ENCODE measurements at regions not wholly inside any gene's neighbourhood (a gene's known extent, or its start where the extent isn't known, plus 50 kb on each side); places are given as distances from the start of the nearest gene placed in this dataset.
"Not testable (repeated sequence)": the region's sequence is repeated elsewhere in the genome, so short reads cannot be mapped to it uniquely, and the experiment has no call there.

DNA sequence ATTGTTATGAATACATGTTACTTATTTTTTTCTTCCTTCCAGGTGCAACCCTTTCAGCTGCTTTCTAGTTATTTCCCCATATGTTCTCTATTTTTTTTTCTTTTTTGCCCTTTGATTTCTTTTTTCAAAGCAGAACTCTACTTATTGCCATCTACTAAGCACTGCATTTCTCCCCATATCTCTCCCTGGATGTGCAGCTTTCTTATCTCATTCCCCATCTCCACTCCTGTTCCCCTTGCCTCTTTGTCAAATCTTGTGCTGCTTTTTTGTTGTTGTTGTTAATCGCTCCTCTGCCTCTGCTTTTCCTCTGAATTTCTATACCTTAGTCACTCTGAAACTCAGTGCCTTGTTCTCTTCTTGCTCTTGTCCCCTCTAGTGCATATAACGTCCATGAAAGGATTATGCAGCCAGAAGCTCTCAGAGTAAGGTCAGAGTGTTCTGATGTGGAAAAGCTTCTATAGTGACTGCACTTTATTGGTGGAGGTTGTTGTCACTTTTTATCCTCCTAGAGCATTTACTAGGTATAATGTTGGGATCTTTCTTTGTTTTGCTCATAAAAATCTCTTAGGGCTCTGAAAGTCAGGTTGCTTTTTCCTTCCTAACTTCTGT, 51.1 kb upstream of the JADE1 start:
- H3K27me3 ChIP-seq (ENCODE audit: low read depth) = no peaks in the 10 kb centered on the region
- TF ChIP-seq, protein P1, sequence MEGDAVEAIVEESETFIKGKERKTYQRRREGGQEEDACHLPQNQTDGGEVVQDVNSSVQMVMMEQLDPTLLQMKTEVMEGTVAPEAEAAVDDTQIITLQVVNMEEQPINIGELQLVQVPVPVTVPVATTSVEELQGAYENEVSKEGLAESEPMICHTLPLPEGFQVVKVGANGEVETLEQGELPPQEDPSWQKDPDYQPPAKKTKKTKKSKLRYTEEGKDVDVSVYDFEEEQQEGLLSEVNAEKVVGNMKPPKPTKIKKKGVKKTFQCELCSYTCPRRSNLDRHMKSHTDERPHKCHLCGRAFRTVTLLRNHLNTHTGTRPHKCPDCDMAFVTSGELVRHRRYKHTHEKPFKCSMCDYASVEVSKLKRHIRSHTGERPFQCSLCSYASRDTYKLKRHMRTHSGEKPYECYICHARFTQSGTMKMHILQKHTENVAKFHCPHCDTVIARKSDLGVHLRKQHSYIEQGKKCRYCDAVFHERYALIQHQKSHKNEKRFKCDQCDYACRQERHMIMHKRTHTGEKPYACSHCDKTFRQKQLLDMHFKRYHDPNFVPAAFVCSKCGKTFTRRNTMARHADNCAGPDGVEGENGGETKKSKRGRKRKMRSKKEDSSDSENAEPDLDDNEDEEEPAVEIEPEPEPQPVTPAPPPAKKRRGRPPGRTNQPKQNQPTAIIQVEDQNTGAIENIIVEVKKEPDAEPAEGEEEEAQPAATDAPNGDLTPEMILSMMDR (IDR thresholded peaks at IDR 0.05; ENCODE audit: borderline replicate concordance) = no peak
- no peaks in the 10 kb centered on the region for H3K36me3 ChIP-seq
- intact Hi-C loops (cut with micrococcal nuclease) = no loop called here
- H3K4me1 ChIP-seq = peaks cover 15% of the 10 kb centered on the region
- H3K27ac ChIP-seq (replicated peaks) = peak overlapping the region; percentile 77
- no peaks in the 10 kb centered on the region for H3K9me3 ChIP-seq (replicated peaks)
- DNase-seq = no peak
- H3K4me3 ChIP-seq = no peak overlapping the region

DNA sequence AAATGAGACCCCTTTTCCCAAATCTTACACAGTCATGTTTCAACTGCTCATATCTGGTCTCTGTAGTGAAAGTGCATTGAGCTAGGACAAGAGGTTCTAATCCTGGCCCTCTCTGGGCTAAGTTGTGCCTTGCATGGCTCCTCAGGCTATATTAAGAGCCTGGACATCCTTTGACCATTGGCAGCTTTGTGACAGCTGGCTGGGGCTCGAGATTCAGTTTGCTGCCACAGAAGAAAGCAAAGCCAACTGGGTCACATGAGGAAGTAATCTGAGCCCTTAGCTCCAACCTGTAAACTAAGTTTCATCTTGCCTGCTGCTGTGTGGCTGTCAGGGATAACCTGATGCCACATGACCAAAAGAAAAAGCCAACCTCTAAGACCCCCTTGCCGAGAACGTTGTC, 51.8 kb upstream of the JADE1 start:
- intact Hi-C loops (cut with micrococcal nuclease) = no loop called here
- DNase-seq = peak; percentile 58
- Histone ChIP-seq H3K27ac (replicated peaks) (peak overlapping the region; percentile 77), H3K4me3 (no peak overlapping the region), H3K27me3 (ENCODE audit: low read depth) (no peaks in the 10 kb centered on the region), H3K9me3 (replicated peaks) (no peaks in the 10 kb centered on the region), H3K4me1 (peaks cover 15% of the 10 kb centered on the region), H3K36me3 (no peaks in the 10 kb centered on the region)
- TF ChIP-seq, protein P1 (IDR thresholded peaks at IDR 0.05; ENCODE audit: borderline replicate concordance) = peak; percentile 28

DNA sequence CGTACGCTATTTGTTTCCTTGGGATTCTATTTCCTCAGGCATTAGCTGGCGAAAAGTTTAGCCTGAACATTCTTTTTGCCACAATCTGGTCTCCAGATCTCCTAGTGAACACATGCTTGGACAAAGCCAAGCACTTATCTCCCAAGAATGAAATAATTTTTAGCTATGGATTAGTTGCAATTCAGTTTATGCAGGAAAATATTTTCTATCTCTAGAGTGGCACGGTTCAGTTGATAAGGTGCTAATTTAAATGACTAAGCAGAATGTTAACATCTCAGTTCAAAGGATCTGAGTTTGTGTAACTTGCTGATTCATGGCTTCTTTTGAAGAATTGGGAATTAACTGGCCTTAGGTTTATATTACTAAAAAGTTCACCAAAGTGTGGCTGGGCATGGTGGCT, 58.1 kb upstream of the JADE1 start:
- TF ChIP-seq, protein P1 (IDR thresholded peaks at IDR 0.05; ENCODE audit: borderline replicate concordance) = no peak
- intact Hi-C loops (cut with micrococcal nuclease) = no loop called here
- Histone ChIP-seq H3K4me3 (no peak overlapping the region), H3K27me3 (ENCODE audit: low read depth) (no peaks in the 10 kb centered on the region), H3K27ac (replicated peaks) (no peak overlapping the region), H3K9me3 (replicated peaks) (no peaks in the 10 kb centered on the region), H3K36me3 (no peaks in the 10 kb centered on the region), H3K4me1 (no peaks in the 10 kb centered on the region)
- DNase-seq = no peak

DNA sequence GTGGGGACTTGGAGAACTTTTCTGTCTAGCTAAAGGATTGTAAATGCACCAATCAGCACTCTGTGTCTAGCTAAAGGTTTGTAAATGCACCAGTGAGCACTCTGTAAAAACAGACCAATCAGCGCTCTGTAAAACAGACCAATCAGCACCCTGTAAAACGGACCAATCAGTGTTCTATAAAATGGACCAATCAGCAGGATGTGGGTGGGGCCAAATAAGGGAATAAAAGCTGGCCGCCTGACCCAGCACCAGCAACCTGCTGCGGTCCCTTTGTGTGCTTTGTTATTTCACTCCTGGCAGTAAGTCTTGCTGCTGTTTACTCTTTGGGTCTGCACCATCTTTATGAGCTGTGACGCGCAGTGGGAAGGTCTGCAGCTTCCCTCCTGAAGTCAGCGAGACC, 67.8 kb upstream of the JADE1 start:
- DNase-seq; H3K36me3 ChIP-seq; H3K4me3 ChIP-seq; H3K4me1 ChIP-seq; H3K9me3 ChIP-seq (replicated peaks); H3K27ac ChIP-seq (replicated peaks); H3K27me3 ChIP-seq (ENCODE audit: low read depth); intact Hi-C loops (cut with micrococcal nuclease): not testable (repeated sequence)

DNA sequence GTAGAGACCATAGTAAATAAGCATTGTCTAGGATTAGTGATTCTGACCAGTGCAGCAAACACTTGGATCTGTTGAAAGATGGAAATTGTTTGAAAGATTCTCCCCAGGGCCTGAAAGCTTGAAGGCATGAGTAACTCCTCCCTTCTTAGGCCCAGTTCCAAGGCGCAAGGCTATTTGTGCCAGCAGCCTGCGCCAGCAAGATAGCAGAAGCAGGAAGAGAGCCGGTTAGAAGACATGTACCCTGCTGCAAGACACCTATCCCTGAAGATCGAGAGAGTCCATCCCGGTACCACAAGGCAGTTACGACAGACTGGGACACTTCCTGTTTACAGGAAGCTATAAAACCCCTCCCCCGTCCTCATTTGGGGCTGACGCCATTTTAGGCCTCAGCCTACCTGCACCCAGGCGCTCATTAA, 72.4 kb upstream of the JADE1 start:
- TF ChIP-seq, protein P1 (IDR thresholded peaks at IDR 0.05; ENCODE audit: borderline replicate concordance) = no peak
- Histone ChIP-seq H3K4me1 (peaks cover 7% of the 10 kb centered on the region), H3K27ac (replicated peaks) (peak overlapping the region; percentile 32), H3K4me3 (no peak overlapping the region), H3K9me3 (replicated peaks) (no peaks in the 10 kb centered on the region), H3K36me3 (no peaks in the 10 kb centered on the region), H3K27me3 (ENCODE audit: low read depth) (no peaks in the 10 kb centered on the region)
- DNase-seq = peak; percentile 25
- intact Hi-C loops (cut with micrococcal nuclease) = no loop called here

DNA sequence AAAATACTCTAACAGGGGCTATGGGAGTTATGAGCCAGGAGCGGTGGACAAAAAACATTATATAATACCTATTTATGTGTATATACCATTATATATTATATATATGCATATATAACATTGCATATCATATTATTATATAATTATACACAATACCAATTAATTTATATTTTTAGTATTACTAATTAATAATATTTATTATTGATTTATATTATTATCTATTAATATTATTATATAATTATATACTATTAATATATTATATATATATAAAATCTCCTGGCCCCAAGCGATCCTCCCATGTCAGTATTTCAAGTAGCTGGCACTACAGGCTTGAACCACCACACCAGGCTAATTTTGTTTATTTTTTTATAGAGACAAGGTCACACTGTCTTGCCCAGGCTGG, 73.8 kb upstream of the JADE1 start:
- H3K4me1 ChIP-seq = peaks cover 7% of the 10 kb centered on the region
- no peaks in the 10 kb centered on the region for H3K36me3 ChIP-seq
- DNase-seq = no peak
- no peak overlapping the region for H3K27ac ChIP-seq (replicated peaks)
- H3K9me3 ChIP-seq (replicated peaks) = no peaks in the 10 kb centered on the region
- intact Hi-C loops (cut with micrococcal nuclease) = no loop called here
- no peak overlapping the region for H3K4me3 ChIP-seq
- TF ChIP-seq, protein P1 (IDR thresholded peaks at IDR 0.05; ENCODE audit: borderline replicate concordance) = no peak
- H3K27me3 ChIP-seq (ENCODE audit: low read depth) = no peaks in the 10 kb centered on the region

All from left ventricle myocardium inferior (tissue), 1 donor.